ENCODE measurements at regions not wholly inside any gene's neighbourhood (a gene's known extent, or its start where the extent isn't known, plus 50 kb on each side); places are given as distances from the start of the nearest gene placed in this dataset.
"Not testable (repeated sequence)": the region's sequence is repeated elsewhere in the genome, so short reads cannot be mapped to it uniquely, and the experiment has no call there.

- TF ChIP-seq ZNF462 (CRISPR knock-in tag; IDR thresholded peaks at IDR 0.05) = no peak
- no peak for TF ChIP-seq EZH2phosphoT487 (IDR thresholded peaks at IDR 0.05; ENCODE audit: unreplicated experiment)
Measured at GRCh38 chr15:35181538-35181937, 96.4 kb upstream of the NANOGP8 start (continued).

GRCh38 chr15:35179739-35180138 lies 94.6 kb upstream of the NANOGP8 start:
- Histone ChIP-seq H3K4me1 (ENCODE audit: insufficient read depth) (peaks cover 33% of the 10 kb centered on the region), H2AFZ (no peak overlapping the region), H3K79me2 (replicated peaks; ENCODE audit: insufficient read depth) (no peaks in the 10 kb centered on the region), H3K27me3 (ENCODE audit: insufficient read depth) (peaks cover 6% of the 10 kb centered on the region; the same call in 1 of the 2 replicates), H3K9me2 (ENCODE audit: insufficient read depth) (no peaks in the 10 kb centered on the region), H3K36me3 (ENCODE audit: insufficient read depth) (no peaks in the 10 kb centered on the region), H3K27ac (ENCODE audit: low read depth) (no peak overlapping the region), H3K4me2 (no peak overlapping the region), H3K4me3 (no peak overlapping the region), H4K20me1 (replicated peaks; ENCODE audit: insufficient read depth) (no peaks in the 10 kb centered on the region), H3F3A (replicated peaks; ENCODE audit: low read depth) (no peaks in the 10 kb centered on the region)
- no peak for TF ChIP-seq JUNB (IDR thresholded peaks at IDR 0.05; ENCODE audit: unreplicated experiment)
- TF ChIP-seq CREB1 (CRISPR knock-in tag; IDR thresholded peaks at IDR 0.05; ENCODE audit: low read depth) = no peak
- no peak for TF ChIP-seq POLR2AphosphoS5 (IDR thresholded peaks at IDR 0.05; ENCODE audit: low read depth)
- no peak for TF ChIP-seq ZNF114 (CRISPR knock-in tag; IDR thresholded peaks at IDR 0.05)
- TF ChIP-seq ZNF331 (CRISPR knock-in tag; IDR thresholded peaks at IDR 0.05; ENCODE audit: low read depth) = no peak
- no peak for TF ChIP-seq NANOG (IDR thresholded peaks at IDR 0.05; ENCODE audit: borderline replicate concordance)
- no peak overlapping the region for H3K27ac Mint-ChIP-seq
- DNase-seq (ENCODE audit: low spot score) = no peak
- no peak overlapping the region for H3K4me3 Mint-ChIP-seq
- H3K27me3 Mint-ChIP-seq (ENCODE audit: insufficient read depth, low read depth, poor library complexity) = no peaks in the 10 kb centered on the region
- H3K36me3 Mint-ChIP-seq (ENCODE audit: low read depth) = no peaks in the 10 kb centered on the region
- peaks cover 40% of the 10 kb centered on the region for H3K4me1 Mint-ChIP-seq
- H3K9me3 Mint-ChIP-seq = no peaks in the 10 kb centered on the region
- no peak for ATAC-seq

- ATAC-seq; H3K27ac ChIP-seq (ENCODE audit: low read depth); H3K36me3 ChIP-seq (ENCODE audit: insufficient read depth); H3K36me3 Mint-ChIP-seq (ENCODE audit: low read depth); H3K9me3 Mint-ChIP-seq; H3K4me3 Mint-ChIP-seq; H3K79me2 ChIP-seq (replicated peaks; ENCODE audit: insufficient read depth); H3K27me3 Mint-ChIP-seq (ENCODE audit: insufficient read depth, low read depth, poor library complexity); H3K4me2 ChIP-seq; DNase-seq (ENCODE audit: low spot score); H2AFZ ChIP-seq; H3K9me2 ChIP-seq (ENCODE audit: insufficient read depth); H4K20me1 ChIP-seq (replicated peaks; ENCODE audit: insufficient read depth); H3K27me3 ChIP-seq (ENCODE audit: insufficient read depth); H3F3A ChIP-seq (replicated peaks; ENCODE audit: low read depth); H3K27ac Mint-ChIP-seq; H3K4me3 ChIP-seq: not testable (repeated sequence)
- H3K4me1 Mint-ChIP-seq = peaks cover 27% of the 10 kb centered on the region
- H3K4me1 ChIP-seq (ENCODE audit: insufficient read depth) = peaks cover 19% of the 10 kb centered on the region
Measured at GRCh38 chr15:35178186-35178585, 93.1 kb upstream of the NANOGP8 start.
